GM23338 (cell line): ENCODE measurements at regions not wholly inside any gene's neighbourhood (a gene's known extent, or its start where the extent isn't known, plus 50 kb on each side); places are given as distances from the start of the nearest gene placed in this dataset.

Experiments used
- ATAC-seq: fragments of 200-7000 bp; cut with Tn5 transposase; 3 replicates; pipeline ENCODE4 v1.9.1; 2020
- DNase-seq: peaks from one replicate; pipeline ENCODE4 v3.0.0-alpha.2; 2015; ENCODE audit warnings: low spot score
- H2AFZ ChIP-seq: fragments of 200-600 bp; sonication (generic); 2 replicates; pipeline ENCODE4 v1.8.0; 2016; ENCODE audit warnings: antibody characterized with exemption, mild to moderate bottlenecking, moderate library complexity
- H3F3A ChIP-seq: fragments of 200-600 bp; sonication (generic); replicated peaks from 2 replicates; pipeline ENCODE4 v1.8.0; 2017; ENCODE audit warnings: antibody characterized with exemption, mixed run types, low read depth
- H3K27ac ChIP-seq: fragments of 200-600 bp; sonication (generic); 2 replicates; pipeline ENCODE4 v1.6.1; 2016; ENCODE audit warnings: low read depth
- H3K27me3 ChIP-seq: fragments of 200-600 bp; sonication (generic); 2 replicates; pipeline ENCODE4 v1.8.0; 2016; ENCODE audit warnings: mild to moderate bottlenecking, mixed run types, moderate library complexity; ENCODE audit not compliant: insufficient read depth
- H3K36me3 ChIP-seq: fragments of 200-600 bp; sonication (generic); 2 replicates; pipeline ENCODE4 v1.8.0; 2016; ENCODE audit warnings: mild to moderate bottlenecking; ENCODE audit not compliant: insufficient read depth
- H3K4me1 ChIP-seq: fragments of 200-600 bp; sonication (generic); 2 replicates; pipeline ENCODE4 v1.8.0; 2016; ENCODE audit warnings: mild to moderate bottlenecking, moderate library complexity; ENCODE audit not compliant: insufficient read depth
- H3K4me2 ChIP-seq: fragments of 200-600 bp; sonication (generic); 2 replicates; pipeline ENCODE4 v1.7.1; 2017; ENCODE audit warnings: mixed run types
- H3K4me3 ChIP-seq: fragments of 200-600 bp; sonication (generic); 2 replicates; pipeline ENCODE4 v1.6.1; 2016; ENCODE audit warnings: mixed run types
- H3K79me2 ChIP-seq: fragments of 200-600 bp; sonication (generic); replicated peaks from 2 replicates; pipeline ENCODE4 v1.8.0; 2017; ENCODE audit warnings: mild to moderate bottlenecking; ENCODE audit not compliant: insufficient read depth
- H3K9me2 ChIP-seq: fragments of 200-600 bp; sonication (generic); 2 replicates; pipeline ENCODE4 v1.8.0; 2017; ENCODE audit not compliant: insufficient read depth
- H4K20me1 ChIP-seq: fragments of 200-600 bp; sonication (generic); replicated peaks from 2 replicates; pipeline ENCODE4 v1.8.0; 2017; ENCODE audit warnings: mild to moderate bottlenecking; ENCODE audit not compliant: insufficient read depth
- H3K27ac Mint-ChIP-seq: 2 replicates; pipeline ENCODE4 v1.8.0; 2020; ENCODE audit warnings: inconsistent platforms, mild to moderate bottlenecking, moderate library complexity, mixed read lengths
- H3K27me3 Mint-ChIP-seq: 3 replicates; pipeline ENCODE4 v1.8.0; 2022; ENCODE audit warnings: low read depth, mild to moderate bottlenecking, moderate library complexity, mixed read lengths, inconsistent platforms; ENCODE audit not compliant: insufficient read depth, poor library complexity
- H3K36me3 Mint-ChIP-seq: 3 replicates; pipeline ENCODE4 v1.8.0; 2021; ENCODE audit warnings: low read depth, mild to moderate bottlenecking, inconsistent platforms, moderate library complexity, mixed read lengths
- H3K4me1 Mint-ChIP-seq: 3 replicates; pipeline ENCODE4 v1.8.0; 2020; ENCODE audit warnings: mild to moderate bottlenecking, inconsistent platforms, mixed read lengths
- H3K4me3 Mint-ChIP-seq: 3 replicates; pipeline ENCODE4 v1.8.0; 2021; ENCODE audit warnings: moderate library complexity, mild to moderate bottlenecking, inconsistent platforms, mixed read lengths
- H3K9me3 Mint-ChIP-seq: 3 replicates; pipeline ENCODE4 v1.8.0; 2020; ENCODE audit warnings: moderate library complexity, mild to moderate bottlenecking, inconsistent platforms, mixed read lengths
- CTCF ChIP-seq, 2 experiments: fragments of 200-600 bp in 1 of 2; sonication (generic) in 1 of 2; conservative IDR thresholded peaks; 2 replicates each; pipeline versions ENCODE4 v1.5.1 to v1.6.1; 2016 to 2017; ENCODE audit warnings: antibody characterized with exemption in 2 of 2, low read depth in 2 of 2, mild to moderate bottlenecking in 2 of 2, moderate library complexity in 1 of 2
- ETS1 ChIP-seq: IDR thresholded peaks from 2 replicates; pipeline ENCODE4 v1.6.1; 2016; ENCODE audit warnings: antibody characterized with exemption
- JUNB ChIP-seq: IDR thresholded peaks from one replicate; pipeline ENCODE4 v1.6.1; 2016; ENCODE audit warnings: antibody characterized with exemption; ENCODE audit not compliant: unreplicated experiment
- NANOG ChIP-seq: IDR thresholded peaks from 2 replicates; pipeline ENCODE4 v1.6.1; 2016; ENCODE audit warnings: antibody characterized with exemption, borderline replicate concordance
- POLR2AphosphoS5 ChIP-seq: IDR thresholded peaks from 2 replicates; pipeline ENCODE4 v1.6.1; 2016; ENCODE audit warnings: antibody characterized with exemption, low read depth
- ZNF114 ChIP-seq: fragments of 250-450 bp; sonication (Bioruptor Pico); IDR thresholded peaks from 2 replicates; pipeline ENCODE4 v1.5.0; 2020; ENCODE audit warnings: mild to moderate bottlenecking, moderate library complexity
- ZNF331 ChIP-seq: fragments of 250-450 bp; sonication (Bioruptor Pico); IDR thresholded peaks from 2 replicates; pipeline ENCODE4 v1.5.0; 2020; ENCODE audit warnings: low read depth, mild to moderate bottlenecking, moderate library complexity
- ZNF462 ChIP-seq: fragments of 250-450 bp; sonication (Bioruptor Pico); IDR thresholded peaks from 2 replicates; pipeline ENCODE4 v1.5.0; 2020; ENCODE audit warnings: mild to moderate bottlenecking, moderate library complexity

GRCh38 chr5:67297376-67297775, 100.8 kb upstream of the CD180 start (continued):
- no peak for TF ChIP-seq ETS1
- TF ChIP-seq ZNF331 (CRISPR knock-in tag), result no peak
- TF ChIP-seq POLR2AphosphoS5, result no peak
- TF ChIP-seq ZNF114 (CRISPR knock-in tag), result no peak
- no peak for TF ChIP-seq ZNF462 (CRISPR knock-in tag)

- H3K9me2 ChIP-seq, result peaks cover 21% of the 10 kb centered on the region
- TF ChIP-seq POLR2AphosphoS5 (no peak), CTCF (conservative IDR thresholded peaks at IDR 0.05; ENCODE audit: low read depth in 2 of 2) (no peak), NANOG (no peak), JUNB (no peak), ZNF114 (CRISPR knock-in tag) (no peak)
Measured at GRCh38 chr5:67294266-67294938, 97.8 kb upstream of the CD180 start.

More at GRCh38 chr5:67294266-67294938, 97.8 kb upstream of the CD180 start:
- ATAC-seq, result no peak
- Histone ChIP-seq H4K20me1 (no peaks in the 10 kb centered on the region), H3K4me1 (no peaks in the 10 kb centered on the region), H3K4me2 (no peak overlapping the region), H3K36me3 (no peaks in the 10 kb centered on the region), H2AFZ (no peak overlapping the region), H3K79me2 (no peaks in the 10 kb centered on the region), H3F3A (no peaks in the 10 kb centered on the region), H3K27ac (no peak overlapping the region), H3K27me3 (no peaks in the 10 kb centered on the region), H3K4me3 (no peak overlapping the region)
- no peaks in the 10 kb centered on the region for H3K36me3 Mint-ChIP-seq
- no peak overlapping the region for H3K4me3 Mint-ChIP-seq
- H3K9me3 Mint-ChIP-seq, result no peaks in the 10 kb centered on the region
- H3K27me3 Mint-ChIP-seq, result no peaks in the 10 kb centered on the region
- DNase-seq, result no peak
- H3K27ac Mint-ChIP-seq, result no peak overlapping the region
- no peaks in the 10 kb centered on the region for H3K4me1 Mint-ChIP-seq
